ENCODE measurements at regions not wholly inside any gene's neighbourhood (a gene's known extent, or its start where the extent isn't known, plus 50 kb on each side); places are given as distances from the start of the nearest gene placed in this dataset.

- Mint-ChIP-seq H3K9me3 (peaks cover 4% of the 10 kb centered on the region), H3K27me3 (ENCODE audit: low read depth) (peaks cover 40% of the 10 kb centered on the region), H3K27ac (no peak overlapping the region), H3K36me3 (no peaks in the 10 kb centered on the region), H3K4me3 (no peak overlapping the region), H3K4me1 (no peaks in the 10 kb centered on the region)
- no peak for TF ChIP-seq CTCF (IDR thresholded peaks at IDR 0.05; ENCODE audit: unreplicated experiment)
- DNase-seq (ENCODE audit: low spot score in 2 of 2, unreplicated experiment in 2 of 2), result no peak
These were observed 223.3 kb upstream of the KAZN start for GRCh38 chr1:14375226-14375625.

- H3K4me1 Mint-ChIP-seq, result no peaks in the 10 kb centered on the region
- no peak overlapping the region for H3K4me3 Mint-ChIP-seq
- no peak overlapping the region for H3K27ac Mint-ChIP-seq
- DNase-seq (ENCODE audit: low spot score in 2 of 2, unreplicated experiment in 2 of 2), result no peak
- peaks cover 20% of the 10 kb centered on the region for H3K27me3 Mint-ChIP-seq (ENCODE audit: low read depth)
- no peak for TF ChIP-seq CTCF (IDR thresholded peaks at IDR 0.05; ENCODE audit: unreplicated experiment)
- H3K9me3 Mint-ChIP-seq, result peaks cover 21% of the 10 kb centered on the region
- no peaks in the 10 kb centered on the region for H3K36me3 Mint-ChIP-seq
These were observed 221.1 kb upstream of the KAZN start for GRCh38 chr1:14377386-14377785.

GRCh38 chr1:14380408-14380807 lies 218.1 kb upstream of the KAZN start:
- no peak for DNase-seq (ENCODE audit: low spot score in 2 of 2, unreplicated experiment in 2 of 2)
- Mint-ChIP-seq H3K9me3 (peaks cover 24% of the 10 kb centered on the region), H3K4me1 (no peaks in the 10 kb centered on the region), H3K4me3 (no peak overlapping the region), H3K36me3 (no peaks in the 10 kb centered on the region), H3K27ac (no peak overlapping the region), H3K27me3 (ENCODE audit: low read depth) (peaks cover 8% of the 10 kb centered on the region)
- TF ChIP-seq CTCF (IDR thresholded peaks at IDR 0.05; ENCODE audit: unreplicated experiment), result no peak

GRCh38 chr1:14390816-14391215 lies 207.7 kb upstream of the KAZN start:
- peaks cover 23% of the 10 kb centered on the region for H3K9me3 Mint-ChIP-seq
- no peak for TF ChIP-seq CTCF (IDR thresholded peaks at IDR 0.05; ENCODE audit: unreplicated experiment)
- H3K4me1 Mint-ChIP-seq, result no peaks in the 10 kb centered on the region
- no peak overlapping the region for H3K27ac Mint-ChIP-seq
- DNase-seq (ENCODE audit: low spot score in 2 of 2, unreplicated experiment in 2 of 2), result no peak
- H3K36me3 Mint-ChIP-seq, result peaks cover 2% of the 10 kb centered on the region
- no peak overlapping the region for H3K4me3 Mint-ChIP-seq
- peaks cover 20% of the 10 kb centered on the region for H3K27me3 Mint-ChIP-seq (ENCODE audit: low read depth)

GRCh38 chr1:14392161-14392858 lies 206.2 kb upstream of the KAZN start:
- TF ChIP-seq CTCF (IDR thresholded peaks at IDR 0.05; ENCODE audit: unreplicated experiment), result no peak
- H3K9me3 Mint-ChIP-seq, result peaks cover 20% of the 10 kb centered on the region

More at GRCh38 chr1:14392161-14392858, 206.2 kb upstream of the KAZN start:
- Mint-ChIP-seq H3K36me3 (peaks cover 2% of the 10 kb centered on the region), H3K4me1 (no peaks in the 10 kb centered on the region), H3K27me3 (ENCODE audit: low read depth) (peaks cover 28% of the 10 kb centered on the region), H3K4me3 (no peak overlapping the region), H3K27ac (no peak overlapping the region)
- DNase-seq (ENCODE audit: low spot score in 2 of 2, unreplicated experiment in 2 of 2), result no peak

Data from mesothelial cell of epicardium (in vitro differentiated cells).